ENCODE measurements at regions not wholly inside any gene's neighbourhood (a gene's known extent, or its start where the extent isn't known, plus 50 kb on each side); places are given as distances from the start of the nearest gene placed in this dataset.

DNA sequence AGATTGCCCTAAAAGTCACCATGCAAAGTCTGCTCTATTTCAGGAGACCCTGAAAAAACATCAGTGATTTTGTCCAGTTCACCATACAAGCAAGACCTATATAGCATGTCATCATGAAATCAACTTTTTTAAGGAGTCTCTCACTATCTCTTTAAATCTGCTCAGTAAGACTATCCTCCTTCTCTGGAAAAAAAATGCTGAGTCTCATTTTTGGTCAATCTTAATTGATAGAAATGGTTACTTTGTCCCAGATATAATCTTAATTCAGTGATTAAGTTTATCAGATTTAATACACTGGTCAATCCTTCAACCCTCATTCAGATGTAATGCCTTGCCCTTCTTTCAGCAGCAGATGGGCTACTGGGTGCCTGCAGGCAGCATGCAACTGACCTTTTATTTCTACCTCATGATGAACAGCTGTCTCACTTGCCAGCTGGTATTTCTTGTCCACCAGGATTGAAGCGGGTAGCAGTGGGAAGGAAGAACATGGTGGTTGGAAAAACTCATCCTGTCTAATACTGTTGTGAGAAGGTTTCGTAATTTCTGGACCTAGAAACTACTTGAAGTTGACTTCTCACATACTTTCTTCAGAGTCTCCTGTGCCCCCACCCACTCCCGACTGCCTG is 375.3 kb downstream of the DNAH5 start:
- in situ Hi-C loops (cut with HindIII; ENCODE audit: low sequenced_read_pairs): no loop called here

DNA sequence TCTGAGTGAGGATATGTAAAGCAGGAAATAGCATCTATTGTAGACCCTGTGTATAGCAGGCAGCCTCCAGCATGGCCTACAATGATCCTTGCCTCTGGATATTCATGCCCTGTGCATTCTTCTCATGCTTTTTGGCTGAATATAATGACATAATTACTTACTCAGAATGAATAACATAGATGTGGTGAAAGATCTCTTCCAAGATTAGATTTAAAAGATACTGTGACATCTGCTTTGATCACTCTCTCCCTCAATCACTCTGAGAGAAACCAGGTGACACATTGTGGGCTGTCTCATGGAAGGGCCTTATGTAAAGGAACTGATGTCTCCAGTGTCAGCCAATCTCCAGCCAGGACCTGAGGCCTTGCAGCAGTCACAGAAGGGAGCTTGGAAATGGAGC is 376.7 kb downstream of the DNAH5 start:
- in situ Hi-C loops (cut with HindIII; ENCODE audit: low sequenced_read_pairs): no loop called here

DNA sequence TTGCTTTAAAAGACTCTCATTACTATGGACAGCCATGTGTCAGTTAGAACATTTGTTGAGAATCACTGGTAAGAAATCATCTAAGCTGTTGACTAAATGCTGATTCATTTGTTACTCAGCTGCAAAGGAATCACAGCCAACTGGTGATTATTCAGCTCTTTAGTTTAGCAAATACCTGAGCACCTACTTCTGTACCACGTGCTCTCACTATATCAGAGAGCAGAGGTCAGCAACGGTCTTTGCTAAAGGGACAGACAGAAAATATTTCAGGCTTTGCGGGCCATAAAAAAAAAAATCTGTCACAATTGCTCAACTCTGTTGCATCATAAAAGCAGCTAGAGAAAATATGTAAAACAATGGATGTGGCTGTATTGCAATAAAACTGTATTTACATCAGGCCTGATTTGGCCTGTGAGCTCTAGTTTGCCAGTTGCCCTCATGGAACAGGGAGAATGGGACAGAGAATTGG is 377.6 kb downstream of the DNAH5 start:
- in situ Hi-C loops (cut with HindIII; ENCODE audit: low sequenced_read_pairs): no loop called here

DNA sequence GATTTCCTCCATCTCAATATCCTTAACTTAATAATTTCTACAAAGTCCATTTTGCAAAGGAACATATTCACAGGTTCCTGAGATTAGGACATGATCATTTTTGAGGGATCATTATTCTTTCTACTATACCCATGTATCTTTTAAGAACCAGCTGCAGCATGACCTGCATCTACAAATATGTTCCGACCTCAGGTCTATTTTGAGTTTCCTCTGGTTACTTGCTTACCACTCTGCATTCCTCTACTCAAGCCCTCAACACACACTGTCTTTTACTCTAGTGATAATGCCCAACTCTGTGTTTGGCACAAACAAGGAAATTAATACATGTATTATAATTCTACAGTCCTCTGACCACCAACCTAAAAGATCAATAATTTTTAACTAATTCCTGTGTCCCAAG is 386.1 kb downstream of the DNAH5 start:
- in situ Hi-C loops (cut with HindIII; ENCODE audit: low sequenced_read_pairs): no loop called here

GRCh38 chr5:13553896-13554295 is 390.6 kb downstream of the DNAH5 start:
- in situ Hi-C loops (cut with HindIII; ENCODE audit: low sequenced_read_pairs): no loop called here

GRCh38 chr5:13552361-13552760 is 392.1 kb downstream of the DNAH5 start:
- in situ Hi-C loops (cut with HindIII; ENCODE audit: low sequenced_read_pairs): no loop called here

DNA sequence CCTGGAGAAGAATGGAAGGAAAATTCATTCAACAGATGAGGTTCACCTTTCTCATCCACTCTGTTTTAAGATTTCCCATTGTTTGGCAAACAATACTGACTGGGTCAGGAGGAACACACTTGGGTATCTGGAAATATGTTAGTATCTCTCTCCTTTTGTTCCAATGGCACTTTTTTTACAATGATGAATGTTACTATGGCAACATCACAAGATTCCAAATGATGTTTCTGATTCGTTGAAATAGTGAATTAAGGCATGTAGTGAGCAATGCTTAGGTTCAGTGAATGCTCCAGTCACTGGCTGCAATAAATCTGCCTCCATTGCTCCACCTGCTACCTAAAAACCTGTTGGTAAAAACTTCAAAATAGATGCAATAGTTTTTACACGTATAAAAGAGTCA is 392.8 kb downstream of the DNAH5 start:
- in situ Hi-C loops (cut with HindIII; ENCODE audit: low sequenced_read_pairs): no loop called here

- in situ Hi-C loops (cut with HindIII; ENCODE audit: low sequenced_read_pairs): no loop called here
These were observed 404.2 kb downstream of the DNAH5 start for GRCh38 chr5:13540168-13540750.

- in situ Hi-C loops (cut with HindIII; ENCODE audit: low sequenced_read_pairs): no loop called here
These were observed 407.6 kb downstream of the DNAH5 start for GRCh38 chr5:13536933-13537332.

- in situ Hi-C loops (cut with HindIII; ENCODE audit: low sequenced_read_pairs): no loop called here
These were observed 410.7 kb downstream of the DNAH5 start for GRCh38 chr5:13533833-13534232.

DNA sequence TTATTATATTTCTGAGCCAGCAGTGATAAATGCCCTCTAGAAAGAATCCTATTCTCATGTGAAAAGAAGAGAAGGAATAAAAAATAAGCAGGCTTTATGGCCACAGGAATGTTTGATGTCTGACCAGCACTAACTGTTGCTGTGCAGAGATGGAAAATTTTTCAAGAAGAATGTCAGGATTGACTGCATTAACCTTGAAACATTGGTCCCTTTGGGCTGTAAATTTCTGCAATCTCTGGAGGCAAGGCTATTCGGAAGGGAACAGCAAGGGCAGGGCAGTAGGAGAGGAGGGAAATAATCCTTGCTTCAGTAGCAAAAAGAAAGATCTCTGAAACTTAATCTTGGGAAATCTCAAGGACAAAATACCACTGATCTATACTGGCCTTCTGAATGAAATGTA is 415.2 kb downstream of the DNAH5 start:
- in situ Hi-C loops (cut with HindIII; ENCODE audit: low sequenced_read_pairs): no loop called here

DNA sequence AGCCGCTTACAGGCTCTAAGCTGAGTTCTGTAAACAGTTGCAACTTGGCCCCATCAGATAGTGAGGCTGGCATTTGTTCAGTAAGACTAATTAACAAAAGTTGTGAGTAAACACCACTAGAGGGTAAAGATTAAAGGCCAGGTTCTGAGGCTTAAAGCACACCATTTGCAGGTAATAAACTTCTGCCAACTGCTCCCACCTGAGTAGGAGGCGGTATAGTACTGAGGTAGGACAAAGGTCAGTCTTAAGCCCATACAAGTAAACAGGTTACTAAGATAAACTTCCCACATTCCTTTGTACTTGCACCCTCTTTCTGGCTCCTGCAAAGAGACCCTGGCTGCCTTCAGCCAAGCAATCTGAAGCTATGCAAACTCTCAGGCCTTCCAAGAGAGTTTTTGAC is 419.6 kb downstream of the DNAH5 start:
- in situ Hi-C loops (cut with HindIII; ENCODE audit: low sequenced_read_pairs): no loop called here

DNA sequence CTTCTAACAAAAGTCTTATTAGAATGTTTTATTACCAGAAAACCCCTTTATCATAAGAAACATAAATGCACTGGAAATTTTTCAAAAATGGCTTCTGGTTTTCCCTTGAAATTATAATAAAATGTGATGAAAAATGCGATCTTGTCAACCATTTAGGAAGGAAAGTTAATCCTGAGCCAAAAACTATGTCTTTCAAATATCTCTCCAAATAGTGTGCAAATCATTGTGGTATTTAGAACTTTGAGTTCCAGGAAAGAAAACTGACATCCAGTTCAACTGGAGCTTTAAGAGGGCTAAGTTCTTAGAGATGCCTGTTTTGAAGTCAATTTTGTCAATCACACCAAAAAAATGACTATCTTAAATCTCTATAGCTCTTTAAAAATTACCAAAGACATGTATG is 425.4 kb downstream of the DNAH5 start:
- in situ Hi-C loops (cut with HindIII; ENCODE audit: low sequenced_read_pairs): no loop called here

GRCh38 chr5:13516195-13516594 is 428.3 kb downstream of the DNAH5 start:
- in situ Hi-C loops (cut with HindIII; ENCODE audit: low sequenced_read_pairs): no loop called here

DNA sequence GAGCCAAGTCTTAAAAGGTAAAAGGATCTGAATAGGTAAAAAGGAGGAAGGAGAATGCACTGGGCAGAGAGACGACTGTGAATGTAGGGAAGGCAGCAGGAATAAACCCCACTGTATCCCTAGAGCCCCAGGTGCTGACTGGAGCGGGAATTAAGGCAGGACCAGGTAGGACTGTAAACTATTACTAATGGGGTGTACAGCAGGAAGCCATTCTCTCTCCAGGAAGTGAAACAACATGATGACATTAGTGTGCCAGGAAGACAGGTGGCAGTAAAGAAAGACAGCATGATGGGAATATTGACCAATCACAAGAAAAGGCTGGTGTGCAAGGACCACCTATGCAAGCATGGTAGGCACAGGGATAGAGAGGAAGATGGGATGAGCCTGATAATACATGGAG is 433.0 kb downstream of the DNAH5 start:
- in situ Hi-C loops (cut with HindIII; ENCODE audit: low sequenced_read_pairs): no loop called here

- in situ Hi-C loops (cut with HindIII; ENCODE audit: low sequenced_read_pairs): no loop called here
These were observed 433.9 kb downstream of the DNAH5 start for GRCh38 chr5:13510616-13511015.

GRCh38 chr5:13508559-13508958 is 435.9 kb downstream of the DNAH5 start:
- in situ Hi-C loops (cut with HindIII; ENCODE audit: low sequenced_read_pairs): no loop called here

DNA sequence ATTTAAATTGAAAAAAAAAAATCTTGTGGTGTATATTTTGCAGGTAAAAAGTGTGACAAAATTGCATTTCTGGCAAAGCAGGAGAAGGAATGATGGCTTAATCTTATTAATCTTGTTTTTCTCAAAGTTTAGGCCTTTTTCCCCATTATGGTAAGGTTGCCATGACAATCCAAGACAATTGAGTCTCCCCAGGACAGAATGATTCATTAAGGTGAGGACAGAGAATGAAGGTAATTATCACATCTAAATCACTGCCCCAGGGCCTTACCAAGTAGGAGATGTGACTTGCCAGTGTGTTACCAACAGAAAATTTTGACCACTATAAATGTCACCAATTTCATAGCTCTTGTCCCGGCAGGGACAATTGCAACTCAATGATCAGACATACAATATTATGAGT is 439.2 kb downstream of the DNAH5 start:
- in situ Hi-C loops (cut with HindIII; ENCODE audit: low sequenced_read_pairs): no loop called here

GRCh38 chr5:13503017-13503416 is 441.5 kb downstream of the DNAH5 start:
- in situ Hi-C loops (cut with HindIII; ENCODE audit: low sequenced_read_pairs): no loop called here

DNA sequence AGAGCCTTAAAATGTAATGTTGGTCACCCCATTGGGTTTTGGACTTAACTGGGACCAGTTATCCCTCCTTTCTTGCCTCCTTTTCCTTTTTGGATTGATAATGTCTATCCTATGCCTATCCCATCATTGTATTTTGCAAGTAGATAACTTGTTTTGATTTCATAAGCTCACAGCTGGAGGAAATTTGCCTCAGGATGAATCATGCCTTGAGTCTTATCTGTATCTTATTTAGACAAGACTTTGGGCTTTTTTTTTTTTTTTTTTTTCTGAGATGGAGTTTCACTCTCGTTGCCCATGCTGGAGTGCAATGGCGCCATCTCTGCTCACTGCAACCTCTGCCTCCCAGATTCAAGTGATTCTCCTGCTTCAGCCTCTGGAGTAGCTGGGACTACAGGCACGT is 443.3 kb downstream of the DNAH5 start:
- in situ Hi-C loops (cut with HindIII; ENCODE audit: low sequenced_read_pairs): no loop called here

DNA sequence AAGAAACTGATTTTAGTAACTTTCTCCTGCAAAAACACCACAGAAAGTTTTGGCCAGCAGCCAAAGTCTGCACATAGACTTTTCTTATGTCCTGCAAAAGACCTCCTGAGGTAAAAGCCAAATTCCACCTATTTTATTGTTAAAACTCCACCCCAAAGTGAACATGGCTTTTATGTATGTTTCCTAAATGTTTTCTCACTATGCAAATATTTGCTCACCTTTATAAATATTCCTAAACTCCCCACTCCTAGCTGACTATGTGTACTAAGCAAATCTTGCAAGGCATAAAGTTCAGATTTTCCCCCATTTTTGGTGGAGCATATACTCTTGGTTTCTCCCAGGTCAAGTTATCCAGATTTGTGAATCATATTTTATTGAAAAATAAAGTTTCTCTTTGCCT is 446.2 kb downstream of the DNAH5 start:
- in situ Hi-C loops (cut with HindIII; ENCODE audit: low sequenced_read_pairs): no loop called here

- in situ Hi-C loops (cut with HindIII; ENCODE audit: low sequenced_read_pairs): no loop called here
These were observed 456.1 kb downstream of the DNAH5 start for GRCh38 chr5:13488254-13488931.
